ENCODE measurements at regions not wholly inside any gene's neighbourhood (a gene's known extent, or its start where the extent isn't known, plus 50 kb on each side); places are given as distances from the start of the nearest gene placed in this dataset.

GRCh38 chr12:61290473-61290872, 969.7 kb upstream of the USP15 start:
- TF ChIP-seq, protein P1, sequence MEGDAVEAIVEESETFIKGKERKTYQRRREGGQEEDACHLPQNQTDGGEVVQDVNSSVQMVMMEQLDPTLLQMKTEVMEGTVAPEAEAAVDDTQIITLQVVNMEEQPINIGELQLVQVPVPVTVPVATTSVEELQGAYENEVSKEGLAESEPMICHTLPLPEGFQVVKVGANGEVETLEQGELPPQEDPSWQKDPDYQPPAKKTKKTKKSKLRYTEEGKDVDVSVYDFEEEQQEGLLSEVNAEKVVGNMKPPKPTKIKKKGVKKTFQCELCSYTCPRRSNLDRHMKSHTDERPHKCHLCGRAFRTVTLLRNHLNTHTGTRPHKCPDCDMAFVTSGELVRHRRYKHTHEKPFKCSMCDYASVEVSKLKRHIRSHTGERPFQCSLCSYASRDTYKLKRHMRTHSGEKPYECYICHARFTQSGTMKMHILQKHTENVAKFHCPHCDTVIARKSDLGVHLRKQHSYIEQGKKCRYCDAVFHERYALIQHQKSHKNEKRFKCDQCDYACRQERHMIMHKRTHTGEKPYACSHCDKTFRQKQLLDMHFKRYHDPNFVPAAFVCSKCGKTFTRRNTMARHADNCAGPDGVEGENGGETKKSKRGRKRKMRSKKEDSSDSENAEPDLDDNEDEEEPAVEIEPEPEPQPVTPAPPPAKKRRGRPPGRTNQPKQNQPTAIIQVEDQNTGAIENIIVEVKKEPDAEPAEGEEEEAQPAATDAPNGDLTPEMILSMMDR (IDR thresholded peaks at IDR 0.05; ENCODE audit: low read depth, low read length, poor library complexity, severe bottlenecking): no peak
- no peak for TF ChIP-seq EZH2phosphoT487 (IDR thresholded peaks at IDR 0.05; ENCODE audit: borderline replicate concordance, low read length)

All from DOHH2 (cell line).